H9 (cell line): ENCODE measurements at regions not wholly inside any gene's neighbourhood (a gene's known extent, or its start where the extent isn't known, plus 50 kb on each side); places are given as distances from the start of the nearest gene placed in this dataset.
"Not testable (repeated sequence)": the region's sequence is repeated elsewhere in the genome, so short reads cannot be mapped to it uniquely, and the experiment has no call there.

Experiments
- DNase-seq: peaks from one replicate; pipeline ENCODE4 v3.0.0-alpha.2; 2017
- H2AFZ ChIP-seq: one replicate; pipeline ENCODE4 v1.6.1; 2013; ENCODE audit warnings: mild to moderate bottlenecking, low read length, control low read depth, moderate library complexity
- H2AK5ac ChIP-seq: 2 replicates; pipeline ENCODE4 v1.6.1; 2013; ENCODE audit warnings: low read length, control low read depth, mixed read lengths; ENCODE audit not compliant: insufficient read length
- H2BK120ac ChIP-seq: one replicate; pipeline ENCODE4 v1.6.1; 2013; ENCODE audit warnings: low read depth, mild to moderate bottlenecking, low read length, control low read depth, inconsistent platforms; ENCODE audit not compliant: poor library complexity, severe bottlenecking
- H2BK12ac ChIP-seq: 2 replicates; pipeline ENCODE4 v1.6.1; 2013; ENCODE audit warnings: low read length, control low read depth, mixed read lengths, low read depth; ENCODE audit not compliant: insufficient read length
- H2BK15ac ChIP-seq: 2 replicates; pipeline ENCODE4 v1.6.1; 2013; ENCODE audit warnings: low read depth, low read length, control low read depth
- H2BK20ac ChIP-seq: one replicate; pipeline ENCODE4 v1.6.1; 2013; ENCODE audit warnings: low read depth, mild to moderate bottlenecking, low read length, control low read depth, inconsistent platforms; ENCODE audit not compliant: poor library complexity, severe bottlenecking
- H2BK5ac ChIP-seq: 2 replicates; pipeline ENCODE4 v1.6.1; 2013; ENCODE audit warnings: low read length, control low read depth, mixed read lengths; ENCODE audit not compliant: insufficient read length
- H3K14ac ChIP-seq: 2 replicates; pipeline ENCODE4 v1.6.1; 2013; ENCODE audit warnings: low read length, control low read depth; ENCODE audit not compliant: insufficient read depth
- H3K18ac ChIP-seq: 2 replicates; pipeline ENCODE4 v1.6.1; 2013; ENCODE audit warnings: low read depth, mild to moderate bottlenecking, mixed read lengths, low read length, control low read depth; ENCODE audit not compliant: insufficient read length
- H3K23ac ChIP-seq: 2 replicates; pipeline ENCODE4 v1.6.1; 2013; ENCODE audit warnings: low read length, control low read depth, mixed read lengths, low read depth; ENCODE audit not compliant: insufficient read length
- H3K23me2 ChIP-seq: 2 replicates; pipeline ENCODE4 v1.6.1; 2013; ENCODE audit warnings: low read depth, mild to moderate bottlenecking, mixed read lengths, low read length, control low read depth; ENCODE audit not compliant: insufficient read length, poor library complexity, severe bottlenecking
- H3K27ac ChIP-seq: 2 replicates; pipeline ENCODE4 v1.5.1; 2013; ENCODE audit warnings: low read length, control low read depth, mixed read lengths, low read depth; ENCODE audit not compliant: insufficient read length
- H3K27me3 ChIP-seq: 2 replicates; pipeline ENCODE4 v1.6.1; 2013; ENCODE audit warnings: low read length, control low read depth, inconsistent platforms; ENCODE audit not compliant: insufficient read depth
- H3K4ac ChIP-seq: 2 replicates; pipeline ENCODE4 v1.6.1; 2013; ENCODE audit warnings: low read depth, mild to moderate bottlenecking, control low read depth, inconsistent platforms, low read length, moderate library complexity
- H3K4me1 ChIP-seq: 2 replicates; pipeline ENCODE4 v1.6.1; 2013; ENCODE audit warnings: low read length, control low read depth, inconsistent platforms; ENCODE audit not compliant: insufficient read depth
- H3K4me2 ChIP-seq: 2 replicates; pipeline ENCODE4 v1.6.1; 2013; ENCODE audit warnings: low read length, control low read depth, mixed read lengths; ENCODE audit not compliant: insufficient read length, insufficient read depth
- H3K56ac ChIP-seq: 2 replicates; pipeline ENCODE4 v1.6.1; 2013; ENCODE audit warnings: low read depth, mild to moderate bottlenecking, mixed read lengths, low read length, control low read depth; ENCODE audit not compliant: insufficient read length
- H3K79me1 ChIP-seq: 2 replicates; pipeline ENCODE4 v1.6.1; 2013; ENCODE audit warnings: low read depth, mild to moderate bottlenecking, moderate library complexity, low read length, control low read depth, inconsistent platforms; ENCODE audit not compliant: insufficient read depth, poor library complexity, severe bottlenecking
- H3K79me2 ChIP-seq: 2 replicates; pipeline ENCODE4 v1.6.1; 2013; ENCODE audit warnings: low read length, control low read depth, inconsistent platforms; ENCODE audit not compliant: insufficient read depth
- H3K9ac ChIP-seq: 2 replicates; pipeline ENCODE4 v1.6.1; 2013; ENCODE audit warnings: low read length, control low read depth, mixed read lengths; ENCODE audit not compliant: insufficient read length; ENCODE audit errors: extremely low read depth
- H3K9me3 ChIP-seq: one replicate; pipeline ENCODE4 v1.6.1; 2013; ENCODE audit warnings: low read depth, low read length, inconsistent platforms; ENCODE audit not compliant: control insufficient read depth
- H3T11ph ChIP-seq: one replicate; pipeline ENCODE4 v1.6.1; 2013; ENCODE audit warnings: mild to moderate bottlenecking, low read length, control low read depth, inconsistent platforms
- H4K20me1 ChIP-seq: one replicate; pipeline ENCODE4 v1.6.1; 2013; ENCODE audit not compliant: control insufficient read depth, insufficient read length, insufficient read depth
- H4K5ac ChIP-seq: 2 replicates; pipeline ENCODE4 v1.6.1; 2013; ENCODE audit warnings: low read depth, mild to moderate bottlenecking, mixed read lengths, low read length, control low read depth; ENCODE audit not compliant: insufficient read length
- H4K8ac ChIP-seq: replicated peaks from 2 replicates; pipeline ENCODE4 v1.6.1; 2013; ENCODE audit warnings: low read length, control low read depth, mixed read lengths, low read depth; ENCODE audit not compliant: insufficient read length
- H4K91ac ChIP-seq: 2 replicates; pipeline ENCODE4 v1.6.1; 2013; ENCODE audit warnings: low read depth, mild to moderate bottlenecking, moderate library complexity, mixed read lengths, low read length, control low read depth; ENCODE audit not compliant: insufficient read length
- H3K27ac Mint-ChIP-seq, 3 experiments: 2 replicates in 2 of 3; 3 replicates in 1 of 3; pipeline ENCODE4 v1.8.0; 2020 to 2021; ENCODE audit warnings: mixed read lengths in 3 of 3, mild to moderate bottlenecking in 1 of 3, moderate library complexity in 1 of 3
- H3K27me3 Mint-ChIP-seq: 2 replicates; pipeline ENCODE4 v1.8.0; 2021; ENCODE audit warnings: low read depth, mild to moderate bottlenecking, moderate library complexity, mixed read lengths
- H3K36me3 Mint-ChIP-seq, 3 experiments: 2 replicates in 2 of 3; 3 replicates in 1 of 3; pipeline ENCODE4 v1.8.0; 2020 to 2021; ENCODE audit warnings: low read depth in 3 of 3, mixed read lengths in 3 of 3; ENCODE audit not compliant: insufficient read depth in 1 of 3
- H3K4me1 Mint-ChIP-seq, 2 experiments: 2 replicates each; pipeline ENCODE4 v1.8.0; 2020; ENCODE audit warnings: mixed read lengths in 2 of 2
- H3K4me3 Mint-ChIP-seq, 2 experiments: 2 replicates in 1 of 2; 3 replicates in 1 of 2; pipeline ENCODE4 v1.8.0; 2020 to 2021; ENCODE audit warnings: mild to moderate bottlenecking in 2 of 2, mixed read lengths in 2 of 2, moderate library complexity in 1 of 2
- H3K9me3 Mint-ChIP-seq, 2 experiments: 2 replicates in 1 of 2; 3 replicates in 1 of 2; pipeline ENCODE4 v1.8.0; 2020; ENCODE audit warnings: mild to moderate bottlenecking in 2 of 2, mixed read lengths in 2 of 2, moderate library complexity in 1 of 2
- WGBS: extraction: QIAGEN DNeasy Blood & Tissue Kit; methylation state at CpG from one replicate; pipeline ENCODE4 v1.1.7; 2013; ENCODE audit warnings: missing lambda C conversion rate, low lambda C conversion rate, mixed read lengths; ENCODE audit not compliant: insufficient read length; ENCODE audit errors: extremely low coverage; 5-methylcytosine and 5-hydroxymethylcytosine counted together
- TF ChIP-seq, protein P1 (sequence below): fragments of 200-600 bp; sonication (generic); conservative IDR thresholded peaks from 3 replicates; pipeline ENCODE4 v1.8.0; 2021; ENCODE audit warnings: antibody characterized with exemption, mild to moderate bottlenecking

GRCh38 chr9:78408388-78408787 is 111.5 kb downstream of the PSAT1 start:
- Histone ChIP-seq H2BK20ac (no peak overlapping the region), H2BK12ac (no peak overlapping the region), H3K4me2 (no peak overlapping the region), H2AK5ac (no peak overlapping the region), H3K4me1 (peaks cover 9% of the 10 kb centered on the region; the same call in 1 of the 2 replicates), H4K91ac (no peak overlapping the region), H2BK15ac (no peak overlapping the region), H3K23ac (no peak overlapping the region), H3K79me2 (no peaks in the 10 kb centered on the region), H3K4ac (no peak overlapping the region), H3T11ph (no peak overlapping the region), H4K20me1 (no peaks in the 10 kb centered on the region), H3K79me1 (no peaks in the 10 kb centered on the region), H3K9me3 (no peaks in the 10 kb centered on the region), H3K14ac (no peak overlapping the region), H3K23me2 (no peaks in the 10 kb centered on the region), H2BK120ac (no peak overlapping the region), H2BK5ac (no peak overlapping the region), H2AFZ (no peak overlapping the region), H3K56ac (no peak overlapping the region), H3K18ac (no peak overlapping the region), H3K27ac (no peak overlapping the region), H4K5ac (no peak overlapping the region), H3K9ac (no peak overlapping the region), H4K8ac (no peak overlapping the region), H3K27me3 (no peaks in the 10 kb centered on the region)
- Mint-ChIP-seq H3K4me3 (no peak overlapping the region), H3K27me3 (no peaks in the 10 kb centered on the region), H3K27ac (no peak overlapping the region), H3K36me3 (peaks cover 7 to 20% (median 15%) of the 10 kb centered on the region in 3 experiments; a peak in 6 of 7 replicates), H3K4me1 (peaks cover 27 to 44% of the 10 kb centered on the region in 2 experiments), H3K9me3 (no peaks in the 10 kb centered on the region)
- no CpG with 5 or more reads among the region's 1 CpG for WGBS
- TF ChIP-seq, protein P1, sequence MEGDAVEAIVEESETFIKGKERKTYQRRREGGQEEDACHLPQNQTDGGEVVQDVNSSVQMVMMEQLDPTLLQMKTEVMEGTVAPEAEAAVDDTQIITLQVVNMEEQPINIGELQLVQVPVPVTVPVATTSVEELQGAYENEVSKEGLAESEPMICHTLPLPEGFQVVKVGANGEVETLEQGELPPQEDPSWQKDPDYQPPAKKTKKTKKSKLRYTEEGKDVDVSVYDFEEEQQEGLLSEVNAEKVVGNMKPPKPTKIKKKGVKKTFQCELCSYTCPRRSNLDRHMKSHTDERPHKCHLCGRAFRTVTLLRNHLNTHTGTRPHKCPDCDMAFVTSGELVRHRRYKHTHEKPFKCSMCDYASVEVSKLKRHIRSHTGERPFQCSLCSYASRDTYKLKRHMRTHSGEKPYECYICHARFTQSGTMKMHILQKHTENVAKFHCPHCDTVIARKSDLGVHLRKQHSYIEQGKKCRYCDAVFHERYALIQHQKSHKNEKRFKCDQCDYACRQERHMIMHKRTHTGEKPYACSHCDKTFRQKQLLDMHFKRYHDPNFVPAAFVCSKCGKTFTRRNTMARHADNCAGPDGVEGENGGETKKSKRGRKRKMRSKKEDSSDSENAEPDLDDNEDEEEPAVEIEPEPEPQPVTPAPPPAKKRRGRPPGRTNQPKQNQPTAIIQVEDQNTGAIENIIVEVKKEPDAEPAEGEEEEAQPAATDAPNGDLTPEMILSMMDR = no peak
- DNase-seq = no peak

- not testable (repeated sequence) for H3K4me2 ChIP-seq, H2BK12ac ChIP-seq, H3K4ac ChIP-seq, H3K18ac ChIP-seq, H3T11ph ChIP-seq, H3K79me1 ChIP-seq, H3K23me2 ChIP-seq, H2BK120ac ChIP-seq, H3K9me3 Mint-ChIP-seq, H3K79me2 ChIP-seq, H3K9ac ChIP-seq, H2BK15ac ChIP-seq, H3K4me1 ChIP-seq, H2BK5ac ChIP-seq, H3K27me3 ChIP-seq, H4K8ac ChIP-seq, H2AK5ac ChIP-seq, H3K56ac ChIP-seq, H3K27me3 Mint-ChIP-seq, H3K9me3 ChIP-seq, H2AFZ ChIP-seq, H2BK20ac ChIP-seq, H3K4me3 Mint-ChIP-seq, H4K20me1 ChIP-seq, H3K14ac ChIP-seq, H4K5ac ChIP-seq, H3K27ac ChIP-seq, H4K91ac ChIP-seq, H3K23ac ChIP-seq, H3K27ac Mint-ChIP-seq, DNase-seq
- WGBS = no CpG with 5 or more reads among the region's 25 CpGs
- peaks cover 24 to 38% of the 10 kb centered on the region in 2 experiments for H3K4me1 Mint-ChIP-seq
- peaks cover 7 to 20% (median 17%) of the 10 kb centered on the region in 3 experiments; a peak in 6 of 7 replicates for H3K36me3 Mint-ChIP-seq
Observed at GRCh38 chr9:78409928-78410510, 113.1 kb downstream of the PSAT1 start.
